GM10847 (cell line): ENCODE measurements at regions not wholly inside any gene's neighbourhood (a gene's known extent, or its start where the extent isn't known, plus 50 kb on each side); places are given as distances from the start of the nearest gene placed in this dataset.

Source experiments
- POLR2A ChIP-seq: IDR thresholded peaks from 2 replicates; pipeline ENCODE4 v1.6.1; 2011; ENCODE audit not compliant: insufficient read length; ENCODE audit errors: extremely low read depth

GRCh38 chr17:77836557-77837041, 121.9 kb upstream of the TNRC6C start:
- no peak for TF ChIP-seq POLR2A

GRCh38 chr17:77837917-77838316, 120.6 kb upstream of the TNRC6C start:
- TF ChIP-seq POLR2A: no peak

- no peak for TF ChIP-seq POLR2A
These were observed 119.5 kb upstream of the TNRC6C start for GRCh38 chr17:77838748-77839697.

DNA sequence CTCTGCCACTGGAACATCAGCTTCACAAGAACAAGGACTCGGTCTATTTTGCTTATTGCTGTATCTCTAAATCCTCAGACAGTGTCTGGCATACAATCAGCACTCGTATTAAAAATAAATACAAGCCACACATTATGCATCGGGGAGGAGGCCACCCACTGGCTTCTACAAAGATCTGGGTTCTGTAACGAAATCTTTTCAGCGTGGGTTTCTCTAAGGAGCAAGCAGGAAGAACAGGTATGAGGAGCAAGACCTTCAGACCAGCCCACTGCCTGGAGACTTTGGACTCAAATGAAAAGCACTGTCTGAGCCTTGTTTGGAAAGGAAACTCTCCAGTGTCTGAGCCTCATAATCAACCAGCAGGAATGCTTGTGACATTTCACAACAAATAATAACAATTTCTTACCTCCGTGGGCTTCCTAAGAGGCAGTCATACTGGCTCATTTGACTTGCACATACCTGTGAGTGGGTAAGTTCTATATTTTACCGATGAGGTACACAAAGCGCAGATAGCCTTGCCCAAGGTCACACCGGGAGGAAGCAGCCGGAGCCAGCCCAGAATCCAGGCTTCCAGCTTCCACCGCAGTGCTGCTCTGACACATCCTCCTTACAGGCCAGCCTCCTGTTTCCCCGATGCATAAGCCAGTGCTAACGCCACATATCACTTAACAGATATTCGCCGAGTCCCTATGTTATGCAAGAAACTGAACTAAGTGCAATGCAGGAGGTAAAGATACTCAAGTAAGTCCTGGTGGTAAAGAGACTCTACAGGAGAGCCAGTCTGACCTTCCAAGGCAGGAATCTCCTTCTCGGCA, 118.6 kb upstream of the TNRC6C start:
- no peak for TF ChIP-seq POLR2A

DNA sequence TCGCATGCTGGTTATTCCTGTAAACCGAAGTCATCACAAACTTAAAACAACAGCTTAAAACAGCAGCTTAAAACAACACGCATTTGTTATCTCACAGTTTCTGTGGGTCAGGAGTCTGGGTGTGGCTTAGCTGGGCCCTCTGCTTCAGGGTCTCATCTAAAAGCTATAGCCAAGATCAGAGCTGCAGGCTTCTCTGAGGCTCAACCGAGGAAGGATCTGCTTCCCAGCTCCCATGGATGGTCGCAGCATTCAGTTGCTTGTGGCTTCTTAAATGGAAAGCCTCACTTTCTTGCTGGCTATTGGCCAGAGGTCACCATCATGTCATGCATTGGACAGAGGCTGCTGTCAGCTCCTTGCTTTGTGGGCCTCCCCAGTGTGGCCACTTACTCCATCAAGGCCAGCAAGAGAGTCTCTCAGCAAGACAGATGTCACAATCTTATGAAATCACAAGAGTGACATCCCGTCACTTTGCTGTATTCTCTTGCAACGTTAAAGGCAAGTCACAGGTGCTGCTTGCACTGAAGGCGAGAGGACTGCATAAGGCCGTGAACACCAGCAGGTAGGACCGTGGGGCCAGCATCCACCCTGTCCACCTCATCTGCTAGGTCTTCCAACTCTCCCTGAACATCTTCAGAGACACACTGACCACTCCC, 117.9 kb upstream of the TNRC6C start:
- no peak for TF ChIP-seq POLR2A

DNA sequence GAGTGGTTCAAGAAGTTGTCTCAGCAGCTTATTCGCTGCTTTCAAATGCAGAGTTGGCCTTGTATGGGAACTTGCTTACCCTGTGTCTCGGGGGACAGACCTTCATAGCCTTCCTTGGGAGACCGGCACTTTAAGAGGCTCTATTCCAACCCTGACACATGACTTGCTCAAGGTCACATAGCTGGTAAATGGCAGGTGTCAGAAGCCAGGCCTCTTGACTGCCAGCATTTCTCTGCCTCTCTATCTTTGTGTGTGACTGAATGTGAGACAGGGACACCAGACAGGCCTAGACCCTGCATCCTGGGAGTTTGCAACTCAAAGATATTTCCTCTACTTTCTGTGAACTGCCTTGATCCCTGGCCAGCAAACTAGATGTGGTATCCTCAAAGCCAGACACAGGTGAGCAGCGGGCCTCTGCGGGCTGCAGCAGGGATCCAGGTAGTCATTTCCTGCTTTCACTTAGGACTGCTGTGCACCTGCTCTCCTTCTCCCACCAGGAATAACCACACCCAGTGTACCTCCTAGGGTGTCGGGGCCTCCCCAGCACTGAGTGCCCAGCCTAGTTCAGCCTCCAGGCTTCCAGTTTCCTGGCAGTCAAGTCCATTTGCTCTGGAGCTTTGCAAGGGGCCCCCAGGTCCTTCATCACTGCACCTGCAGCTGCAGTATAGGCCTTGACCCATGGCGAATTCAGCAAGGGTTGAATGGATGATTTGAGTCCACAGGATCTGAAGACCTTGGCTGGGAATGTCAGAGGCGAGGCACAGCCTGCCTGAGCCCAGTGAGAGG, 116.6 kb upstream of the TNRC6C start:
- TF ChIP-seq POLR2A: no peak

DNA sequence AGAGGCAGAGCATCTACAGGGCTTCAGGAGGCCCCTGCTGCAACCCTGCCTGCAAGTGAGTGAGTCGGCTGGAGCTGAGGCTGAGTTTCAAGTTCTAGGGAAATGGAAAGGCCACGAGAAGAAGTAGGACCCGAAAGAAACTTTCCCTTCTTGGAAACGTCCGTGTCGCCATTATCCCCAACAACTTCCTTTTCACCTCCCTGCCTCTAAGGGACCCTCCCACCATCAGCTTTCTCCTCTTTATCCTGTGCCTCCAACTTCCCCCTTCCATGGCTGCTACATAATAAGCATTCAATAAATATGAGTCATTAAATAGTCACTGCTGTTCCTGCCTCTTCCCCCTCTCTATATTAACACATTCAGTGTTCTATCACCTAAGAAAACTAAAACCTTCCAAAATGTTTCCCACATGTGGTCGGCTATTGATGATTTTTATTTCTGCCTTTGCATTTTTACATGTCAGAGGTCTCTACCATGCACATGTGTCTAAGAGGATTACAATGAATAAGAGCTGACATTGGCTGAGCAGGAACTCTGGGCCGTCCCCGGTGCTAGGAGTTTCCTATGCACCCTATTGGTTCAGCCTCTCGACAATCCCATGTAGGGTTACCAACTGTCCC, 115.9 kb upstream of the TNRC6C start:
- TF ChIP-seq POLR2A: no peak

DNA sequence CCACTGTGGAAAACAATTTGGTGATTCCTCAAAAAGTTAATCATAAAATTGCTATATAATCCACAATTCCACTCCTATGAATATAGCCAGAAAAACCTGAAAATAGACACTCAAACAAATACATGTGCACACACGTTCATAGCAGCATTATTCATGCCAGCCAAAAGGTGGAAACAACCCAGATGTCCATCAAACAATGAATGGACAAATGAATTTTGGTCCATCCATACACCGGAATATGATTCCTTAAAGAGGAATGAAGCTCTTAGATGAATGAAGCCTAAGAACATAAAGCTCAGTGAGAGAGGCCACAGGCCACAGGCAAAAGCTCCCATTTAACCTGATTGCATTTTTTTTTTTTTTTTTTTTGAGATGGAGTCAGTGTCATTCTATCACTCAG, 114.6 kb upstream of the TNRC6C start:
- no peak for TF ChIP-seq POLR2A

DNA sequence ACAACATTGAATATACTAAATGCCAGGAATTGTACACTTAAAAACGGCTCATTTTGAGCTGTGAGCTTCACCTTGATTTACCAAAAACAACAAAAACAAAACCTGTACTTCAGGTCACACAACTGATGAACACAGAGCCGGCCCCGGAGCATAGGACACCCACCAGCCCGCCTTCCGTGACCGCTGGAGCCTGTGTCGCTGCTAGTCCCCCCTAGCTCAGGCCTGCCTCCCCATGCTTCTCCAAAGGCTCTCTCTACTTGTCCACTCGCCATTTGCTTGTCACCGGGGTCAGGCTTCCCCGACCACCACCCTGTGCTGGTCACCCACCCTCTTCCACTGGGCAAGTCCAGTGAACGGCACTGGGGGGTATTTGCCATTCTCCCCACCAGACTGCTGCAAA, 113.8 kb upstream of the TNRC6C start:
- TF ChIP-seq POLR2A: no peak

GRCh38 chr17:77845541-77846225, 112.8 kb upstream of the TNRC6C start:
- no peak for TF ChIP-seq POLR2A

DNA sequence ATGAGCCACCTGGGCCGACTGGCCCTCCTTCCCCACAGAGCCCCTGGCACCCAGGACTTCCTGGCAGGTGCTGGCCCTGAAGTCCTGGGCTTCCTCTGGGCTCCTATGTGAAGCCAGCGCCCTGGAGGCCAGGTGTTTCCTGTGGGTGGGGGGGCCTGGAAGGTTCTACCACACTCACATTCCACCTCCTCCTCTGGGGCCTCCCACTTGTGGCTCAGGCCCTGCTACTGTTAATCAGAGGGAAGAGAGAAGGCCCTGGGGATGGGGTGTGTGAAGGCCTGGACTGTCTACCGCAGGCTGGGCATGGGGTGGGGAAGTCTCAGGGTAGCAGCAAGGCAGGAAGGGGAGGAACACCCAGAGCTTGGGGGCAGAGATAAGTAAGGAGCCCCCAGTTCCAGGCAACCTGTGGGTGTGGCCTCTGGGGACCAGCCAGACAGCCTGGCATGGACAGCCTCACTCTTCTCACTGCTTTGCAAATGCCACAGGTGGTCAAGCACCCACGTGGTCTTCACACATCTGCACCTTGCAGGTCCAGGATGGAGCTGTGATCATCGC, 111.9 kb upstream of the TNRC6C start:
- no peak for TF ChIP-seq POLR2A

DNA sequence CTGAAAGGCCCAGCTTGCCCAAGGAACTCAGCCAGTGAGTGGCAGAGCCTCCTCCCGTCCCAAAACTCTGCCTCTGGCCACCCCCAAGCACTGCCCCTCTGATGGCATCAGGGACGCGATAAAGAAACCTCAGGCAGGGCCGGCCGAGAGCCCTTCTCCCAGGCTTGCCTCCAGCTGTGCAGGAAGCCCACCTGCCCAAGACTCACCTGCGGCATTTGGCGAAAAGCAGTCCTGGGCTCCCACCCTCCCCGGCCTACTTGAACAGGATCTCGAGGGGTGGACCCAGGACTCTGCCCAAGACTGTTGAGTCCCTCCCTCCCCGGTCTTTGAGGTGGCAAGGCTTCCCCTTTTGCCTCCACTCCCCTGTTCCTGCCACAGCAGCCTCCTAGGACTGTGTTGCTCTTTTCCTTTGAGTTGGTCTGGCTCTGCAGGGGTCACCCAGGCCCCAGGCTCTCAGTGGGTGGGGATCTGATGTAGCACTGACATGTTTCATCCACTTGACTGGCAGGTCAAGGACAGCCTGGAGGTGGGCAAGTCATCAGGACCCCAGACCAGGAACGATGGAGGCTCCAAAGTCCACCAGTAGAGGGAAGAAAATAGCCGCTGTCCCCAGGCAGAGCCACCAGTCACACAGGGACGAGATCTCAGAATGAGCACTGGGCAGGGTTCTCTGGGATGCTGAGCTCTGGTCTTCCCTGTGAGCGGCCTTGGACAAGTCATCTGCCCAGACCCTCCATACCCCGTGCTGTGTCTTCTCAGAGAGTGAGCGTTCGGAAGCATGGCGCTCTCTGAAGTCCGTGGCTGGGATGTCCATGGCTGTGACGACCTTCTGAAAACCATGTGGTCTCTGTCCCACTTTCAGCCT, 111.0 kb upstream of the TNRC6C start:
- TF ChIP-seq POLR2A: no peak
